GM20000 (cell line): ENCODE measurements at regions not wholly inside any gene's neighbourhood (a gene's known extent, or its start where the extent isn't known, plus 50 kb on each side); places are given as distances from the start of the nearest gene placed in this dataset.

Experiments used
- DNase-seq: peaks from one replicate; pipeline ENCODE4 v3.0.0; 2012; ENCODE audit warnings: low spot score
- CTCF ChIP-seq: IDR thresholded peaks from 2 replicates; pipeline ENCODE4 v1.5.1; 2012; ENCODE audit warnings: mild to moderate bottlenecking, control low read depth; ENCODE audit errors: extremely low read depth, missing control alignments

- DNase-seq, result no peak
- TF ChIP-seq CTCF, result no peak
Measured at GRCh38 chr5:87079219-87079618, 188.5 kb upstream of the RASA1 start.

- no peak for TF ChIP-seq CTCF
- no peak for DNase-seq
Measured at GRCh38 chr5:87081016-87081415, 186.7 kb upstream of the RASA1 start.

- peak; percentile 51 for DNase-seq
- no peak for TF ChIP-seq CTCF
Measured at GRCh38 chr5:87081511-87082372, 185.9 kb upstream of the RASA1 start.

GRCh38 chr5:87094347-87094746 lies 173.3 kb upstream of the RASA1 start:
- TF ChIP-seq CTCF, result no peak
- DNase-seq, result no peak

- DNase-seq, result no peak
- TF ChIP-seq CTCF, result no peak
Measured at GRCh38 chr5:87094833-87095232, 172.8 kb upstream of the RASA1 start.

GRCh38 chr5:87095787-87096186 lies 171.9 kb upstream of the RASA1 start:
- no peak for TF ChIP-seq CTCF
- DNase-seq, result no peak

- no peak for TF ChIP-seq CTCF
- DNase-seq, result no peak
Measured at GRCh38 chr5:87097664-87098063, 170.0 kb upstream of the RASA1 start.
